Type B pancreatic cell (in vitro differentiated cells): ENCODE measurements at regions not wholly inside any gene's neighbourhood (a gene's known extent, or its start where the extent isn't known, plus 50 kb on each side); places are given as distances from the start of the nearest gene placed in this dataset.

Source experiments
- DNase-seq: peaks from one replicate; pipeline ENCODE4 v3.0.0; 2021; ENCODE audit warnings: mixed read lengths; ENCODE audit not compliant: unreplicated experiment; ENCODE audit errors: extremely low spot score
- H3K27ac Mint-ChIP-seq: 2 replicates; pipeline ENCODE4 v1.8.0; 2021; ENCODE audit warnings: mild to moderate bottlenecking, mixed read lengths
- H3K27me3 Mint-ChIP-seq: 2 replicates; pipeline ENCODE4 v1.8.0; 2021; ENCODE audit warnings: mixed read lengths
- H3K36me3 Mint-ChIP-seq: 2 replicates; pipeline ENCODE4 v1.8.0; 2021; ENCODE audit warnings: mixed read lengths
- H3K4me1 Mint-ChIP-seq: one replicate; pipeline ENCODE4 v1.8.0; 2021; ENCODE audit warnings: mixed read lengths; ENCODE audit not compliant: unreplicated experiment
- H3K4me3 Mint-ChIP-seq: 2 replicates; pipeline ENCODE4 v1.8.0; 2021; ENCODE audit warnings: mild to moderate bottlenecking, mixed read lengths
- H3K9me3 Mint-ChIP-seq: 2 replicates; pipeline ENCODE4 v1.8.0; 2021; ENCODE audit warnings: mixed read lengths
- CTCF ChIP-seq: fragments of 200-600 bp; sonication (generic); conservative IDR thresholded peaks from 2 replicates; pipeline ENCODE4 v1.5.0; 2021; ENCODE audit warnings: antibody characterized with exemption, mild to moderate bottlenecking

GRCh38 chr1:193926956-193927355 is 740.5 kb upstream of the B3GALT2 start:
- H3K4me1 Mint-ChIP-seq, result no peaks in the 10 kb centered on the region
- no peaks in the 10 kb centered on the region for H3K36me3 Mint-ChIP-seq

GRCh38 chr1:193919827-193920226 is 733.4 kb upstream of the B3GALT2 start:
- H3K36me3 Mint-ChIP-seq, result no peaks in the 10 kb centered on the region
- no peak overlapping the region for H3K4me3 Mint-ChIP-seq
- no peaks in the 10 kb centered on the region for H3K4me1 Mint-ChIP-seq
- no peaks in the 10 kb centered on the region for H3K27me3 Mint-ChIP-seq
- no peak overlapping the region for H3K27ac Mint-ChIP-seq
- DNase-seq, result no peak
- TF ChIP-seq CTCF, result no peak
- H3K9me3 Mint-ChIP-seq, result no peaks in the 10 kb centered on the region

More at GRCh38 chr1:193926956-193927355, 740.5 kb upstream of the B3GALT2 start:
- H3K27ac Mint-ChIP-seq, result no peak overlapping the region
- TF ChIP-seq CTCF, result no peak
- no peak for DNase-seq
- H3K4me3 Mint-ChIP-seq, result no peak overlapping the region
- no peaks in the 10 kb centered on the region for H3K9me3 Mint-ChIP-seq
- H3K27me3 Mint-ChIP-seq, result no peaks in the 10 kb centered on the region

- Mint-ChIP-seq H3K36me3 (no peaks in the 10 kb centered on the region), H3K4me3 (no peak overlapping the region), H3K27me3 (no peaks in the 10 kb centered on the region), H3K27ac (no peak overlapping the region), H3K4me1 (no peaks in the 10 kb centered on the region), H3K9me3 (no peaks in the 10 kb centered on the region)
- no peak for DNase-seq
- no peak for TF ChIP-seq CTCF
Observed at GRCh38 chr1:193916452-193916851, 730.0 kb upstream of the B3GALT2 start.

GRCh38 chr1:193914871-193915270 is 728.5 kb upstream of the B3GALT2 start:
- no peaks in the 10 kb centered on the region for H3K27me3 Mint-ChIP-seq
- no peaks in the 10 kb centered on the region for H3K4me1 Mint-ChIP-seq
- DNase-seq, result no peak
- H3K36me3 Mint-ChIP-seq, result no peaks in the 10 kb centered on the region
- no peak overlapping the region for H3K27ac Mint-ChIP-seq
- H3K9me3 Mint-ChIP-seq, result no peaks in the 10 kb centered on the region
- H3K4me3 Mint-ChIP-seq, result no peak overlapping the region
- TF ChIP-seq CTCF, result no peak

GRCh38 chr1:193909406-193910082 is 723.1 kb upstream of the B3GALT2 start:
- DNase-seq, result no peak
- Mint-ChIP-seq H3K9me3 (no peaks in the 10 kb centered on the region), H3K4me1 (peaks cover 4% of the 10 kb centered on the region), H3K4me3 (no peak overlapping the region), H3K27me3 (no peaks in the 10 kb centered on the region), H3K36me3 (no peaks in the 10 kb centered on the region), H3K27ac (no peak overlapping the region)
- no peak for TF ChIP-seq CTCF
